ENCODE measurements at regions not wholly inside any gene's neighbourhood (a gene's known extent, or its start where the extent isn't known, plus 50 kb on each side); places are given as distances from the start of the nearest gene placed in this dataset.

- DNase-seq, result no peak
Observed at GRCh38 chr1:29753771-29754572, 517.6 kb downstream of the PTPRU start.

- DNase-seq, result no peak
Observed at GRCh38 chr1:29753244-29753643, 516.9 kb downstream of the PTPRU start.

- peak; percentile 24 for DNase-seq
Observed at GRCh38 chr1:29752141-29752540, 515.8 kb downstream of the PTPRU start.

- DNase-seq, result no peak
Observed at GRCh38 chr1:29749024-29749945, 513.0 kb downstream of the PTPRU start.

- no peak for DNase-seq
Observed at GRCh38 chr1:29747196-29747595, 510.9 kb downstream of the PTPRU start.

GRCh38 chr1:29746076-29746665 is 509.8 kb downstream of the PTPRU start:
- DNase-seq, result no peak

GRCh38 chr1:29744684-29745490 is 508.6 kb downstream of the PTPRU start:
- no peak for DNase-seq

GRCh38 chr1:29743931-29744330 is 507.6 kb downstream of the PTPRU start:
- DNase-seq, result no peak

- no peak for DNase-seq
Observed at GRCh38 chr1:29743264-29743663, 506.9 kb downstream of the PTPRU start.

GRCh38 chr1:29739176-29739575 is 502.9 kb downstream of the PTPRU start:
- DNase-seq, result no peak

GRCh38 chr1:29736582-29737188 is 500.4 kb downstream of the PTPRU start:
- DNase-seq, result peak; percentile 75

GRCh38 chr1:29732453-29732852 is 496.1 kb downstream of the PTPRU start:
- DNase-seq, result no peak

- DNase-seq, result no peak
Observed at GRCh38 chr1:29730623-29731022, 494.3 kb downstream of the PTPRU start.

- no peak for DNase-seq
Observed at GRCh38 chr1:29729281-29729680, 493.0 kb downstream of the PTPRU start.

GRCh38 chr1:29728703-29729102 is 492.4 kb downstream of the PTPRU start:
- no peak for DNase-seq

GRCh38 chr1:29725262-29725661 is 488.9 kb downstream of the PTPRU start:
- no peak for DNase-seq

- DNase-seq, result no peak
Observed at GRCh38 chr1:29722598-29722997, 486.3 kb downstream of the PTPRU start.

GRCh38 chr1:29719253-29719652 is 482.9 kb downstream of the PTPRU start:
- no peak for DNase-seq

- no peak for DNase-seq
Observed at GRCh38 chr1:29718791-29719190, 482.5 kb downstream of the PTPRU start.

GRCh38 chr1:29716306-29716705 is 480.0 kb downstream of the PTPRU start:
- DNase-seq, result no peak

- DNase-seq, result no peak
Observed at GRCh38 chr1:29713857-29714256, 477.5 kb downstream of the PTPRU start.
